ENCODE measurements at regions not wholly inside any gene's neighbourhood (a gene's known extent, or its start where the extent isn't known, plus 50 kb on each side); places are given as distances from the start of the nearest gene placed in this dataset.

GRCh38 chr6:140893432-140893831 lies 1239.3 kb upstream of the GJE1 start:
- in situ Hi-C loops (cut with HindIII; ENCODE audit: low sequenced_read_pairs): no loop called here
- DNase-seq (ENCODE audit: low spot score): no peak

GRCh38 chr6:140879946-140880345 lies 1252.8 kb upstream of the GJE1 start:
- DNase-seq (ENCODE audit: low spot score): no peak
- in situ Hi-C loops (cut with HindIII; ENCODE audit: low sequenced_read_pairs): no loop called here

DNA sequence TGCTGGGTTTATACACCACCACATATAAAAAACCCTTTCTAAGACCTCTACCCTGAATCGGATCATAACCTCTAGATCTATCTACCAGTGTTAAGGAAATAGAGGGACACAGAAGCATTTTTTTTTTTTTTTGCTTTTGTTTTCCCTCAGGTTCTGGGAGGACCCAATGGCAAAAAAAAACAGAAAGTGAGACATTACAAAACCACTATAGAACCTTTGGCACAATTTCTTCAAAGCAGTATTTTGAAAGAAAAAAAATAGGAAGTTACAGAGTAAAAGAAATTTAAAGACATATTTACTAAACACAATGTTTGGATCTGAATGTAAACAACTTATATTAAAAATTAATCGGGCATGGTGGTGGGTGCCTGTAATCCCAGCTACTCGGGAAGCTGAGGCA lies 1258.7 kb upstream of the GJE1 start:
- DNase-seq (ENCODE audit: low spot score): no peak
- in situ Hi-C loops (cut with HindIII; ENCODE audit: low sequenced_read_pairs): no loop called here

- no peak for DNase-seq (ENCODE audit: low spot score)
- in situ Hi-C loops (cut with HindIII; ENCODE audit: low sequenced_read_pairs): no loop called here
These were observed 1259.8 kb upstream of the GJE1 start for GRCh38 chr6:140872885-140873284.

DNA sequence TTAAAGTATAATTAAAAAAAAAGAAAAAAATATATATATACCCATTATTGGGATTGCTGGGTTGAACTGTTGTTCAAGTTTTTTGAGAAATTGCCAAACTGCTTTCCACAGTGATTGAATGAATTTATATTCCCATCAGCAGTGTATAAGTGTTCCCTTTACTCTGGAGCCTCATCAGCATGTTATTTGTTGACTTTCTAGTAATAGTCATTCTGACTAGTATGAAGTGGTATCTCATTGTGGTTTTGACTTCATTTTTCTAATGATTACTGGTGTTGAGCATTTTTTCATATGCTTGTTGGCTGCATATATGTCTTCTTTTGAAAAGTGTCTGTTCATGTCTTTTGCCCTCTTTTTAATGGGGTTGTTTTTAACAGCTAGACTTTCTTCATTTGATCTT lies 1260.8 kb upstream of the GJE1 start:
- in situ Hi-C loops (cut with HindIII; ENCODE audit: low sequenced_read_pairs): no loop called here

DNA sequence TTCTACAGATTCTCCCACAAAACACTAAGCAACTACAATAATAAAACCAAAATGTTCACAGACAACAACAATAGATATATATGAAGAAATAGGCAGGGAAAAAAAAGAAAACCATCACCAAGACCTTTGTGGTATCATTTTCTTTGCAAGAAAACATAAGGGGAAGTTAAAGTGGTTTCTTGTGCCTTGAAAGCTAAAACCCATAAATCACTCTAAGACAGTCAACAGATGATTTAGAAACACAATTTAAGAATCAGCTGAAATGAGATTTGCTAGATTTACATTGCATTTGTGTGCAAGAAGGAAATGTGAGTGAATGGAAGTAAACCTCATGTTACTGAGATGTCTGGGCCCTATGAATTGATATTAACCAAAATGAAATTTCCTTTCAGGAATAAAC lies 1265.4 kb upstream of the GJE1 start:
- no peak for DNase-seq (ENCODE audit: low spot score)
- in situ Hi-C loops (cut with HindIII; ENCODE audit: low sequenced_read_pairs): no loop called here

More for the DNA sequence above, 1260.8 kb upstream of the GJE1 start:
- DNase-seq (ENCODE audit: low spot score): no peak

- in situ Hi-C loops (cut with HindIII; ENCODE audit: low sequenced_read_pairs): no loop called here
- no peak for DNase-seq (ENCODE audit: low spot score)
These were observed 1274.2 kb upstream of the GJE1 start for GRCh38 chr6:140858381-140858971.

- in situ Hi-C loops (cut with HindIII; ENCODE audit: low sequenced_read_pairs): no loop called here
- peak; percentile 57 for DNase-seq (ENCODE audit: low spot score)
These were observed 1274.9 kb upstream of the GJE1 start for GRCh38 chr6:140857739-140858380.

- in situ Hi-C loops (cut with HindIII; ENCODE audit: low sequenced_read_pairs): no loop called here
- DNase-seq (ENCODE audit: low spot score): no peak
These were observed 1277.2 kb upstream of the GJE1 start for GRCh38 chr6:140855520-140855919.

GRCh38 chr6:140854318-140854717 lies 1278.4 kb upstream of the GJE1 start:
- in situ Hi-C loops (cut with HindIII; ENCODE audit: low sequenced_read_pairs): no loop called here
- no peak for DNase-seq (ENCODE audit: low spot score)

- in situ Hi-C loops (cut with HindIII; ENCODE audit: low sequenced_read_pairs): no loop called here
- no peak for DNase-seq (ENCODE audit: low spot score)
These were observed 1282.3 kb upstream of the GJE1 start for GRCh38 chr6:140850438-140850837.

- in situ Hi-C loops (cut with HindIII; ENCODE audit: low sequenced_read_pairs): no loop called here
- DNase-seq (ENCODE audit: low spot score): no peak
These were observed 1283.3 kb upstream of the GJE1 start for GRCh38 chr6:140849456-140849855.

GRCh38 chr6:140847262-140847645 lies 1285.5 kb upstream of the GJE1 start:
- in situ Hi-C loops (cut with HindIII; ENCODE audit: low sequenced_read_pairs): no loop called here

DNA sequence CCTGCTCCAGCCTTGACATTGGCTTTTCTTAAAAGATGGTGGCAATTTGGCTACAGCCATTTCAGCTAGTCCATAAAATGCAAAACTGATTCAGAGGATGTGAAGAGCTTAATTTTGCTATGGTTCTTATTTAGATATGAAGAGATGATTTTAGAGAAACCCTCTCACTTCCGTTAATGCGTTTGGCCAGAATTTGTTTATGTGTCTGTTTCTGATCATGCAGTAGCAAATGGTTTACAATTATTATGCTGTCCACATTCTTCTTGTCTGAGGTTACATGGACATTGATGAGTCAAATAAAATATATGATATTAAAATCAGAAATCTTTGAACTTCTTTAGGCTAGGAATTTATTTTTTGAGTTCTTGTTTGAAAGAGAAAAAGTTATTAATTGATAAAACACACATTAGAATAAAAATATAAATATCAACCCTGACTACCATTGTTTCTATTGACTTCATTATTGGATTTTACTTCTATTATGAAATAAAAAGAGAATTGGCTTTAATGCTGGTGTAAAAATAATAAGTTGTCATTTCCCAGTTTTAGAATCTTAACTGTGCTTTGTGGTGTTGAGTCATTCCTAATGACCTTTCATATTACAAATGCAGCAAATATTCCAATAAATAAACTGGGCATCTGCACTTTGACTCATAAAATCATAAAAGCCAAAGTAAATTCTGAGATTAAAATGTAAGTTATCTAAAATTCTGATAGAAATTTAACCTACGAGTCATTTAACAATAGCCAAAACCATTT lies 1286.0 kb upstream of the GJE1 start:
- no peak for DNase-seq (ENCODE audit: low spot score)
- in situ Hi-C loops (cut with HindIII; ENCODE audit: low sequenced_read_pairs): no loop called here

More at GRCh38 chr6:140847262-140847645, 1285.5 kb upstream of the GJE1 start:
- DNase-seq (ENCODE audit: low spot score): no peak

DNA sequence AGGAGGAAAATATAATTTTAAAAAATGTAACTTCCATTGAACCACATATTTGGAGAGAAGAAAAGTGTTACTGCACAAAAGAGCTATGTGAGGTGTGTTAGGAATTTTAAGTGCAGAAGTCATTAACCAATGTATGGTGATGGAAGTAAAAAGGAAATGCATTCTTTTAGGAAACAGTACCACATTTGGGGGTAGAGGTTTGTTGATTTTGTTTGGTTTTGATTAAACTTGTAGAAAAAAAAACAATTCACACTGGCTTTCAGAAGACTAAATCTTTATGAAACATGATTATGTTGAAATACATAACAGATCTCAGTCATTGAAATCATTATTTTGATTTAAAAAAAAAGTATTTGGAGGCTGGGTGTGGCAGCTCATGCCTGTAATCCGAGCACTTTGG lies 1287.0 kb upstream of the GJE1 start:
- in situ Hi-C loops (cut with HindIII; ENCODE audit: low sequenced_read_pairs): no loop called here

GRCh38 chr6:140844167-140844566 lies 1288.6 kb upstream of the GJE1 start:
- DNase-seq (ENCODE audit: low spot score): no peak
- in situ Hi-C loops (cut with HindIII; ENCODE audit: low sequenced_read_pairs): no loop called here

More for the DNA sequence above, 1287.0 kb upstream of the GJE1 start:
- no peak for DNase-seq (ENCODE audit: low spot score)

DNA sequence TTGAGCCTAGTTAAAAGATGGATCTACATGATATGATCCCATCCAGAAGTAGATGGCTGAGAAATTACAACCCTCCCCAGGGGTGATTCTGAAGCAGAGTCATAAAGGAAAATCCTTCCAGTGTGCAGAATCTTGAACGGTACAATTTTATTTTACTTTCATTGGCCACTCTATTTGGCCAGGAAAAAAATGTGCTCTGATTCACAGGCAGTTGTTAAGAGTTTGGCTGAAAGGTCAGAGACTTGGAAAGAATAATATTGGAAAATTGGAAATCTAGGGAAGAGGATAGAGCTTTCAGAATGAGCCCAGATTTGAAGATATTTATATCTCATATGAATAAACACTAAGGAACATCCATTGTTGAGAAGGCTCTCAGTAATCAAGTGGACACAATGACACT lies 1299.3 kb upstream of the GJE1 start:
- in situ Hi-C loops (cut with HindIII; ENCODE audit: low sequenced_read_pairs): no loop called here
- DNase-seq (ENCODE audit: low spot score): no peak

- DNase-seq (ENCODE audit: low spot score): no peak
- in situ Hi-C loops (cut with HindIII; ENCODE audit: low sequenced_read_pairs): no loop called here
These were observed 1302.1 kb upstream of the GJE1 start for GRCh38 chr6:140830666-140831065.

DNA sequence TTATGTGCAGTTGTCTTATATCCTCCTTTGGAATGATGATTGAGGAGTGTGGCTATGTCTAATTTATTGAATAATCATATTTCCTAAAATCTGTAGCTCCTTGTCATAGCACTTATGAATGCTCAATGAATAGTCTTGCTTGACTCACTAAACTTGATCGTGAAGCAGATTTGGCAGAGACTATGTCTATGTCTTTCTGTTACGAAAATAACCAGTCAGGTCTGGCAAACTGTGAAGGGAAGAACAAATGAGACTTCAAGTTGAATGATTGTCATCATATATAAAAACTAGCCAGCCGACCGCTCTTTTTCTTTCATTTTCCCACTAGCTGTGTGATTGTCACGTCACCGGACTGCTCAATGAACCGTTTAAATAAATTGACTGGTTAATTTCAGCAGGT lies 1303.9 kb upstream of the GJE1 start:
- in situ Hi-C loops (cut with HindIII; ENCODE audit: low sequenced_read_pairs): no loop called here
- no peak for DNase-seq (ENCODE audit: low spot score)

DNA sequence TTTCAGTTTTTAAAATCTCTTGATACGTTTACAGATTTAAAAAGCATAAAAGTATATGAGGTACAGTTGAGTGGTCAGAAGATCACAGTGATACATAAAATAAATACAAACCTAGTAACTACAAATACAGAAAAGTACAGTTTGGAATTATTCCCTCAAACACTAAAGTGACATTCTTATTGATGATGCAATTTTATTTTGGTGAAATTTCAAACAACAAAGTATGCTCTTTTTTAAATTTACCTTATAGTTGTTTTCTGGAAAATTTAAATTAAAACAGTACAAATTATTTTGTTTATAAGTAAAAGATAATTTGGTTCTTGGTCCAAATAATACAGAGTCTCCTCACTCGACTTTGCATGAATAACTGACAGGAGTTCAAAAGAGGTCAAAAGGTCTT lies 1305.1 kb upstream of the GJE1 start:
- in situ Hi-C loops (cut with HindIII; ENCODE audit: low sequenced_read_pairs): no loop called here
- no peak for DNase-seq (ENCODE audit: low spot score)

GRCh38 chr6:140825731-140826130 lies 1307.0 kb upstream of the GJE1 start:
- no peak for DNase-seq (ENCODE audit: low spot score)
- in situ Hi-C loops (cut with HindIII; ENCODE audit: low sequenced_read_pairs): no loop called here
